Neuron (in vitro differentiated cells): ENCODE measurements at regions not wholly inside any gene's neighbourhood (a gene's known extent, or its start where the extent isn't known, plus 50 kb on each side); places are given as distances from the start of the nearest gene placed in this dataset.
"Not testable (repeated sequence)": the region's sequence is repeated elsewhere in the genome, so short reads cannot be mapped to it uniquely, and the experiment has no call there.

Source experiments
- H2AFZ ChIP-seq: one replicate; pipeline ENCODE4 v1.6.1; 2013; ENCODE audit warnings: low read depth, mild to moderate bottlenecking, inconsistent platforms, low read length, moderate library complexity
- H3K27me3 ChIP-seq: one replicate; pipeline ENCODE4 v1.6.1; 2013; ENCODE audit warnings: low read length; ENCODE audit not compliant: insufficient read depth
- H3K36me3 ChIP-seq: one replicate; pipeline ENCODE4 v1.6.1; 2013; ENCODE audit warnings: low read length; ENCODE audit not compliant: insufficient read depth
- H3K4me1 ChIP-seq: one replicate; pipeline ENCODE4 v1.6.1; 2013; ENCODE audit warnings: low read length; ENCODE audit not compliant: insufficient read depth
- H3K4me3 ChIP-seq: 2 replicates; pipeline ENCODE4 v1.5.1; 2013; ENCODE audit warnings: mild to moderate bottlenecking, low read length, moderate library complexity
- H3K9me3 ChIP-seq: one replicate; pipeline ENCODE4 v1.6.1; 2013; ENCODE audit warnings: low read length

GRCh38 chr6:81383472-81383871, 369.0 kb downstream of the TENT5A start:
- Histone ChIP-seq H2AFZ (no peak overlapping the region), H3K4me3 (no peak overlapping the region), H3K4me1 (no peaks in the 10 kb centered on the region), H3K36me3 (no peaks in the 10 kb centered on the region), H3K27me3 (no peaks in the 10 kb centered on the region), H3K9me3 (no peaks in the 10 kb centered on the region)

- Histone ChIP-seq H3K9me3 (no peaks in the 10 kb centered on the region), H3K27me3 (no peaks in the 10 kb centered on the region), H3K4me1 (no peaks in the 10 kb centered on the region), H2AFZ (no peak overlapping the region), H3K36me3 (no peaks in the 10 kb centered on the region), H3K4me3 (no peak overlapping the region)
Observed at GRCh38 chr6:81382852-81383251, 369.6 kb downstream of the TENT5A start.

- Histone ChIP-seq H3K36me3 (no peaks in the 10 kb centered on the region), H3K4me3 (no peak overlapping the region), H3K27me3 (no peaks in the 10 kb centered on the region), H3K9me3 (no peaks in the 10 kb centered on the region), H2AFZ (no peak overlapping the region), H3K4me1 (no peaks in the 10 kb centered on the region)
Observed at GRCh38 chr6:81381382-81381916, 371.0 kb downstream of the TENT5A start.

DNA sequence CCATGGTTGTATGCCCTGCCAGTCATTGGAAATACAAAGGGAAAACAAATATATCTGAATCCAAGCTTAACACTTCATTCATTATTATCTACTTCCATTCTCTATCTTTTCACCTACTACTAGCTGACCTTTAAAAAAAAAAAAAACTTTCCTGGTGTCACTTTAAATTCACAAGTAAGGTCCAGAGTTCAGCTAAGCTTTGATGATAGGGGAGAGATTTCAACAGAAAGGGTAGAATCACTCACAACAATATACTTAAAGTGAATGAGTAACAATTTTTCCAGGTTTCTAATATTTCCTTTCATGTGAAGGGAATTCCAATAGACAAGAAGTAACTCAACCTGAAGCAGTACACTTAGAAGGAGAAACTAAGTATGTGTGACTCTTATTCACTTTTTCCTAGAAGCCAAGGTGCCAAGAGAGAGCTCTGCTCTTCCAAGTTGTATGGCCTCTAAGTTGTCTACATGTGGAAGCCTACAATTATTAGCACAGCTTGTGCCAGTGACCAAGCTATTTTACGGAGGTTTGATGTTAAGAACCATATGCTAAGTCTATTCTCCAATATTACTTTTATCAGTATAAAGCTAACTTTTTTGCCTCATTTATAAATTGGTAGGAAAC, 371.7 kb downstream of the TENT5A start:
- no peaks in the 10 kb centered on the region for H3K36me3 ChIP-seq
- no peaks in the 10 kb centered on the region for H3K9me3 ChIP-seq
- H2AFZ ChIP-seq: no peak overlapping the region
- no peaks in the 10 kb centered on the region for H3K4me1 ChIP-seq
- no peaks in the 10 kb centered on the region for H3K27me3 ChIP-seq
- no peak overlapping the region for H3K4me3 ChIP-seq

- no peaks in the 10 kb centered on the region for H3K27me3 ChIP-seq
- H3K4me3 ChIP-seq: no peak overlapping the region
Observed at GRCh38 chr6:81376745-81377144, 375.7 kb downstream of the TENT5A start.

GRCh38 chr6:81373414-81373813, 379.1 kb downstream of the TENT5A start:
- H3K9me3 ChIP-seq: no peaks in the 10 kb centered on the region
- H2AFZ ChIP-seq: no peak overlapping the region
- H3K4me1 ChIP-seq: no peaks in the 10 kb centered on the region
- no peaks in the 10 kb centered on the region for H3K27me3 ChIP-seq
- H3K4me3 ChIP-seq: no peak overlapping the region
- no peaks in the 10 kb centered on the region for H3K36me3 ChIP-seq

More at GRCh38 chr6:81376745-81377144, 375.7 kb downstream of the TENT5A start:
- H3K9me3 ChIP-seq: no peaks in the 10 kb centered on the region
- no peaks in the 10 kb centered on the region for H3K4me1 ChIP-seq
- H2AFZ ChIP-seq: no peak overlapping the region
- H3K36me3 ChIP-seq: no peaks in the 10 kb centered on the region

GRCh38 chr6:81371930-81372329, 380.6 kb downstream of the TENT5A start:
- Histone ChIP-seq H3K9me3 (no peaks in the 10 kb centered on the region), H3K36me3 (no peaks in the 10 kb centered on the region), H2AFZ (no peak overlapping the region), H3K4me1 (no peaks in the 10 kb centered on the region), H3K4me3 (no peak overlapping the region), H3K27me3 (no peaks in the 10 kb centered on the region)

GRCh38 chr6:81366972-81367371, 385.5 kb downstream of the TENT5A start:
- no peaks in the 10 kb centered on the region for H3K27me3 ChIP-seq
- H2AFZ ChIP-seq: no peak overlapping the region
- no peak overlapping the region for H3K4me3 ChIP-seq
- peaks cover 19% of the 10 kb centered on the region for H3K4me1 ChIP-seq
- H3K36me3 ChIP-seq: no peaks in the 10 kb centered on the region
- H3K9me3 ChIP-seq: no peaks in the 10 kb centered on the region

DNA sequence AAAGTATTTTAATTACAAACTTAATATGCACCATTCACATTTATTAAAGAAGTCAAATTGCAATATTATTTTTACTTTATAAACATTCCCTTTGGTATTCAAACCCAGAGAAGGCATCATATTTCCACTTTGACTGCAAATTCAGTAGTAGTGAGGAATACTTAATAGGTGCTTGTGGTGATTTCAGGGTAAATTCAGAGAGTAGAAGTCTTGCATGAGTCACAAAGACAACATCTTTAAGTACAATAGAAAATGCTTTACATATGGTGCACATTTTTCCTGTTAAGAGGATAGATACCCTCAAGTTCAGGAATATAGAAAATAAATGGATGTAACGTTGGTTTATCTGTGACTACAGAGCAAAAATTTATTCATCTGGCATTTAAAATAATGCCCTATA, 390.2 kb downstream of the TENT5A start:
- no peaks in the 10 kb centered on the region for H3K9me3 ChIP-seq
- no peaks in the 10 kb centered on the region for H3K27me3 ChIP-seq
- H3K36me3 ChIP-seq: no peaks in the 10 kb centered on the region
- peaks cover 20% of the 10 kb centered on the region for H3K4me1 ChIP-seq
- no peak overlapping the region for H2AFZ ChIP-seq
- no peak overlapping the region for H3K4me3 ChIP-seq

DNA sequence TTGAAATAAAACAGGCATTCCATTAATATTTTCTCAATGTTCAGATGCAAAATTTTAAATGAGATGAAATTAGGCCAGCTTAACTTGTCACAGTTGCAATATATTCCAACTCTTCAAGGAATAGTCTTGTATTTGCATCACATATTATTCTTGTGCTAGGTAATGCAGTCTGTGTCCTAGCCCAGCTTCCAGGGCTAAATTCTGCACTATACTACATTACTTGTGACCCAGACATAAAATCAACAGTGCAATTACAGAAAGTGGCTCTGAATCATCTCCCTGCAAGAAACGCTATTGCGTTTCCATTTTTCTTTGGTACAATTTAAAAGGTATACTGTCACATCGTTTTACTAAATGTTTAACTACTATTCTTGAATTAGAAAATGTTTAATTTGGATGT, 399.2 kb downstream of the TENT5A start:
- Histone ChIP-seq H3K27me3 (no peaks in the 10 kb centered on the region), H3K4me3 (no peak overlapping the region), H2AFZ (no peak overlapping the region), H3K9me3 (no peaks in the 10 kb centered on the region), H3K36me3 (no peaks in the 10 kb centered on the region), H3K4me1 (peaks cover 2% of the 10 kb centered on the region)

DNA sequence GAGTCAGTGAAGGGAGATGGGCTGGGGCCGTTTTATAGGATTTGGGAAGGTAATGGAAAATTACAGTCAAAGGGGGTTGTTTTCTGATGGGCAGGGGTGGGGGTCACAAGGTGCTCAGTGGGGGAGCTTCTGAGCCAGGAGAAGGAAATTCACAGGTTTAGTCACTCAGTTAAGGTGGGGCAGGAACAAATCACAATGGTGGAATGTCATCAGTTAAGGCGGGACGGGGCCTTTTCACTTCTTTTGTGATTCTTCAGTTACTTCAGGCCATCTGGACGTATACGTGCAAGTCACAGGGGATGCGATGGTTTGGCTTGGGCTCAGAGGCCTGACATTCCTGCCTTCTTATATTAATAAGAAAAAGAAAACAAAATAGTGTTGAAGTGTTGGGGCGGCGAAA, 408.5 kb downstream of the TENT5A start:
- not testable (repeated sequence) for H3K4me3 ChIP-seq, H2AFZ ChIP-seq, H3K36me3 ChIP-seq, H3K9me3 ChIP-seq, H3K27me3 ChIP-seq, H3K4me1 ChIP-seq

GRCh38 chr6:81340946-81341345, 411.5 kb downstream of the TENT5A start:
- Histone ChIP-seq H3K27me3 (no peaks in the 10 kb centered on the region), H3K9me3 (no peaks in the 10 kb centered on the region), H3K36me3 (no peaks in the 10 kb centered on the region), H3K4me1 (no peaks in the 10 kb centered on the region), H3K4me3 (no peak overlapping the region), H2AFZ (no peak overlapping the region)

- no peak overlapping the region for H2AFZ ChIP-seq
- H3K4me1 ChIP-seq: no peaks in the 10 kb centered on the region
- H3K27me3 ChIP-seq: no peaks in the 10 kb centered on the region
- no peaks in the 10 kb centered on the region for H3K9me3 ChIP-seq
- no peak overlapping the region for H3K4me3 ChIP-seq
- no peaks in the 10 kb centered on the region for H3K36me3 ChIP-seq
Observed at GRCh38 chr6:81331526-81331925, 421.0 kb downstream of the TENT5A start.

DNA sequence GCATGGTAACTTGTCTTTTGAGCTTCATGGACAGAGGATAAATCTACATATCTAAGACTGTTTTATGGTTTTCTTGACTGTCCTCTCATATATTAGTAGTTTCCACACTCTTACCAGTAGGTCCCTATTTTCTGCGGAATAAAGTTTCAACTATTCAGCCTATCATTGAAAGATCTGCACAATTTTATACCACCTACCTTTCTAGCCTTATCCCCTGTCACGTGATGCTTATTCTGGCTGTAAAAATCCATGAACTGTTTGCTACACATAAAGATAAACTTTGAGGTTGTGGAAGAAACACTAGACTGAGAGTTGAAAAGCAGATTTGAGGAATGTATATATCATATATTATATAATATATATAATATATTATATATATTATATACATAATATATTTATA, 423.8 kb downstream of the TENT5A start:
- Histone ChIP-seq H3K27me3 (no peaks in the 10 kb centered on the region), H3K4me3 (no peak overlapping the region), H3K36me3 (no peaks in the 10 kb centered on the region), H3K4me1 (no peaks in the 10 kb centered on the region), H2AFZ (no peak overlapping the region), H3K9me3 (no peaks in the 10 kb centered on the region)
